Ishikawa (cell line): ENCODE measurements at regions not wholly inside any gene's neighbourhood (a gene's known extent, or its start where the extent isn't known, plus 50 kb on each side); places are given as distances from the start of the nearest gene placed in this dataset.

ENCODE experiments used
- EP300 ChIP-seq: IDR thresholded peaks from 2 replicates; pipeline ENCODE4 v1.6.1; 2012; ENCODE audit warnings: borderline replicate concordance
- YY1 ChIP-seq: IDR thresholded peaks from 2 replicates; pipeline ENCODE4 v1.6.1; 2012; ENCODE audit warnings: low read depth
- TF ChIP-seq, protein P1 (sequence below): IDR thresholded peaks from 2 replicates; pipeline ENCODE4 v1.6.1; 2012
- TF ChIP-seq, protein P2 (sequence below): IDR thresholded peaks from 2 replicates; pipeline ENCODE4 v1.6.1; 2012; ENCODE audit warnings: low read depth, mild to moderate bottlenecking

DNA sequence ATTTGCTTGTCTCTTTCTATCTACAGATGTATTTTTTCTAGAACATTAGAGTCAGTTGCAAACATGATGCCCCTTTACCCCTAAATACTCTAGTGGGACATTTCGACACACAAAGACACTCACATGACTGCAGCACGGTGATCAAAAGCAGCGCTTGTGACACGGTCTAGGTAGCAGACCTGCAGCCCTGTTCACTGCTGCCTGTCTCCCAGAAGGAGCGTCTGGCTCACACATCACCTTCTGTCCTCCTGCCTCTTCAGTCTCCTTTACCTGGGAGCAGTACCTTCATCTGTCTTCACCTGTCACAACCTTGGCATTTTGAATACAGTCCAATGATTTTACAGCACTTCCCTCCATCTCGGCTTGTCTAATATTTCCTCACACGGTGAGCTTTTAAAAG, 51.9 kb upstream of the SH3PXD2B start:
- TF ChIP-seq YY1 (no peak), EP300 (no peak)
- TF ChIP-seq, protein P1, sequence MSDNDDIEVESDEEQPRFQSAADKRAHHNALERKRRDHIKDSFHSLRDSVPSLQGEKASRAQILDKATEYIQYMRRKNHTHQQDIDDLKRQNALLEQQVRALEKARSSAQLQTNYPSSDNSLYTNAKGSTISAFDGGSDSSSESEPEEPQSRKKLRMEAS, result no peak
- TF ChIP-seq, protein P2, sequence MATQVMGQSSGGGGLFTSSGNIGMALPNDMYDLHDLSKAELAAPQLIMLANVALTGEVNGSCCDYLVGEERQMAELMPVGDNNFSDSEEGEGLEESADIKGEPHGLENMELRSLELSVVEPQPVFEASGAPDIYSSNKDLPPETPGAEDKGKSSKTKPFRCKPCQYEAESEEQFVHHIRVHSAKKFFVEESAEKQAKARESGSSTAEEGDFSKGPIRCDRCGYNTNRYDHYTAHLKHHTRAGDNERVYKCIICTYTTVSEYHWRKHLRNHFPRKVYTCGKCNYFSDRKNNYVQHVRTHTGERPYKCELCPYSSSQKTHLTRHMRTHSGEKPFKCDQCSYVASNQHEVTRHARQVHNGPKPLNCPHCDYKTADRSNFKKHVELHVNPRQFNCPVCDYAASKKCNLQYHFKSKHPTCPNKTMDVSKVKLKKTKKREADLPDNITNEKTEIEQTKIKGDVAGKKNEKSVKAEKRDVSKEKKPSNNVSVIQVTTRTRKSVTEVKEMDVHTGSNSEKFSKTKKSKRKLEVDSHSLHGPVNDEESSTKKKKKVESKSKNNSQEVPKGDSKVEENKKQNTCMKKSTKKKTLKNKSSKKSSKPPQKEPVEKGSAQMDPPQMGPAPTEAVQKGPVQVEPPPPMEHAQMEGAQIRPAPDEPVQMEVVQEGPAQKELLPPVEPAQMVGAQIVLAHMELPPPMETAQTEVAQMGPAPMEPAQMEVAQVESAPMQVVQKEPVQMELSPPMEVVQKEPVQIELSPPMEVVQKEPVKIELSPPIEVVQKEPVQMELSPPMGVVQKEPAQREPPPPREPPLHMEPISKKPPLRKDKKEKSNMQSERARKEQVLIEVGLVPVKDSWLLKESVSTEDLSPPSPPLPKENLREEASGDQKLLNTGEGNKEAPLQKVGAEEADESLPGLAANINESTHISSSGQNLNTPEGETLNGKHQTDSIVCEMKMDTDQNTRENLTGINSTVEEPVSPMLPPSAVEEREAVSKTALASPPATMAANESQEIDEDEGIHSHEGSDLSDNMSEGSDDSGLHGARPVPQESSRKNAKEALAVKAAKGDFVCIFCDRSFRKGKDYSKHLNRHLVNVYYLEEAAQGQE, result no peak
